ENCODE measurements at regions not wholly inside any gene's neighbourhood (a gene's known extent, or its start where the extent isn't known, plus 50 kb on each side); places are given as distances from the start of the nearest gene placed in this dataset.

DNA sequence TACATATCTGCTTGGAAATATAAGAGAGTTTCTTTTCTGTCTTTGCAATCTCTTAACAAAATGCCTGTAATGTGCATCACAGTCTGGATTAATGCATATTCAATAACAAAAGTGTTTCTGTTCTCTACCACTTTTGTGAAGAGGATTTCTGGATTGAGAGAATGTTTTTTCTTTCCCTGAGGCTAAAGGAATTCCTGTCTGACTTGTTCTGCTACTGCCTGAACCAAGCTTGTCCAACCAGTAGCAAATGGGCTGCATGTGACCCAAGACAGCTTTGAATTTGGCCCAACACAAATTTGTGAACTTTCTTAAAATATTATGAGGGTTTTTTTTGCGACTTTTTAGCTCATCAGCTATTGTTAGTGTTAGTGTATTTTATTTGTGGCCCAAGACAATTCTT is 1133.9 kb downstream of the SH3BGRL start:
- H3K4me1 ChIP-seq = no peaks in the 10 kb centered on the region
- no peaks in the 10 kb centered on the region for H4K20me1 ChIP-seq (ENCODE audit: low read depth)
- peaks cover 10% of the 10 kb centered on the region for H3K9me3 ChIP-seq (ENCODE audit: low read depth)
- Mint-ChIP-seq H3K9me3 (no peaks in the 10 kb centered on the region), H3K27ac (no peak overlapping the region), H3K27me3 (ENCODE audit: insufficient read depth, low read depth) (no peaks in the 10 kb centered on the region), H3K4me3 (no peak overlapping the region), H3K36me3 (no peaks in the 10 kb centered on the region), H3K4me1 (no peaks in the 10 kb centered on the region)
- no peak for DNase-seq (ENCODE audit: low spot score)
- H3K36me3 ChIP-seq = no peaks in the 10 kb centered on the region
- TF ChIP-seq, protein P1, sequence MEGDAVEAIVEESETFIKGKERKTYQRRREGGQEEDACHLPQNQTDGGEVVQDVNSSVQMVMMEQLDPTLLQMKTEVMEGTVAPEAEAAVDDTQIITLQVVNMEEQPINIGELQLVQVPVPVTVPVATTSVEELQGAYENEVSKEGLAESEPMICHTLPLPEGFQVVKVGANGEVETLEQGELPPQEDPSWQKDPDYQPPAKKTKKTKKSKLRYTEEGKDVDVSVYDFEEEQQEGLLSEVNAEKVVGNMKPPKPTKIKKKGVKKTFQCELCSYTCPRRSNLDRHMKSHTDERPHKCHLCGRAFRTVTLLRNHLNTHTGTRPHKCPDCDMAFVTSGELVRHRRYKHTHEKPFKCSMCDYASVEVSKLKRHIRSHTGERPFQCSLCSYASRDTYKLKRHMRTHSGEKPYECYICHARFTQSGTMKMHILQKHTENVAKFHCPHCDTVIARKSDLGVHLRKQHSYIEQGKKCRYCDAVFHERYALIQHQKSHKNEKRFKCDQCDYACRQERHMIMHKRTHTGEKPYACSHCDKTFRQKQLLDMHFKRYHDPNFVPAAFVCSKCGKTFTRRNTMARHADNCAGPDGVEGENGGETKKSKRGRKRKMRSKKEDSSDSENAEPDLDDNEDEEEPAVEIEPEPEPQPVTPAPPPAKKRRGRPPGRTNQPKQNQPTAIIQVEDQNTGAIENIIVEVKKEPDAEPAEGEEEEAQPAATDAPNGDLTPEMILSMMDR (IDR thresholded peaks at IDR 0.05) = no peak
- TF ChIP-seq EZH2phosphoT487 (IDR thresholded peaks at IDR 0.05) (no peak), EZH2 (IDR thresholded peaks at IDR 0.05) (no peak)
- no peaks in the 10 kb centered on the region for H3K79me2 ChIP-seq (ENCODE audit: low read depth)
- H2AFZ ChIP-seq (replicated peaks) = no peak overlapping the region
- no peaks in the 10 kb centered on the region for H3K27me3 ChIP-seq
- no peaks in the 10 kb centered on the region for H3F3A ChIP-seq (ENCODE audit: low read depth)
- no peak overlapping the region for H3K27ac ChIP-seq
- no peak overlapping the region for H3K9ac ChIP-seq
- H3K4me2 ChIP-seq = no peak overlapping the region
- H3K4me3 ChIP-seq = no peak overlapping the region

DNA sequence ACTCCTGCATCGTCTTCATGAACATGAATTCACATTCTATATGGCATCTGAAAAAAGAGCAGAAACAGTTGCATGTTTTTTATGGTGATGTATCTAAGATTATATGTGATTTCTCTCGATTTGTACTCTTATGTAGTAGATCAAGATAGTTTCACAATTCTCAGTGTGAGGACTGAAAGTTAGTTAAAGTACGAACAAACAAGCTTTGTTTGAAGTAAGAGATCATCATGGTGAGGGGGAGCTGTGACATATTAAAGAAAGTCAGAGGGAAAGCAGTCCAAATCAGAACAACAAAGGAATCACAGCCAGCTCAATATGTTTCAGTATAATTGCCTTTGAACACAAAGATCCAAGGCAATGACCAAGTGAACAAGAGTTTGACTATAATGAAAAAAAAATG is 1140.6 kb downstream of the SH3BGRL start:
- TF ChIP-seq, protein P1 (IDR thresholded peaks at IDR 0.05) = no peak
- peaks cover 7% of the 10 kb centered on the region for H3K9me3 ChIP-seq (ENCODE audit: low read depth)
- no peaks in the 10 kb centered on the region for H3F3A ChIP-seq (ENCODE audit: low read depth)
- no peaks in the 10 kb centered on the region for H4K20me1 ChIP-seq (ENCODE audit: low read depth)
- H3K4me3 Mint-ChIP-seq = no peak overlapping the region
- H3K4me1 ChIP-seq = no peaks in the 10 kb centered on the region
- H3K79me2 ChIP-seq (ENCODE audit: low read depth) = no peaks in the 10 kb centered on the region
- H3K4me3 ChIP-seq = no peak overlapping the region
- H3K27me3 ChIP-seq = no peaks in the 10 kb centered on the region
- H3K9ac ChIP-seq = no peak overlapping the region
- no peak for DNase-seq (ENCODE audit: low spot score)
- H3K36me3 ChIP-seq = no peaks in the 10 kb centered on the region
- no peaks in the 10 kb centered on the region for H3K4me1 Mint-ChIP-seq
- H3K9me3 Mint-ChIP-seq = peaks cover 4% of the 10 kb centered on the region
- H3K27me3 Mint-ChIP-seq (ENCODE audit: insufficient read depth, low read depth) = no peaks in the 10 kb centered on the region
- H3K27ac ChIP-seq = no peak overlapping the region
- no peak overlapping the region for H2AFZ ChIP-seq (replicated peaks)
- no peak overlapping the region for H3K27ac Mint-ChIP-seq
- no peaks in the 10 kb centered on the region for H3K36me3 Mint-ChIP-seq
- no peak overlapping the region for H3K4me2 ChIP-seq

DNA sequence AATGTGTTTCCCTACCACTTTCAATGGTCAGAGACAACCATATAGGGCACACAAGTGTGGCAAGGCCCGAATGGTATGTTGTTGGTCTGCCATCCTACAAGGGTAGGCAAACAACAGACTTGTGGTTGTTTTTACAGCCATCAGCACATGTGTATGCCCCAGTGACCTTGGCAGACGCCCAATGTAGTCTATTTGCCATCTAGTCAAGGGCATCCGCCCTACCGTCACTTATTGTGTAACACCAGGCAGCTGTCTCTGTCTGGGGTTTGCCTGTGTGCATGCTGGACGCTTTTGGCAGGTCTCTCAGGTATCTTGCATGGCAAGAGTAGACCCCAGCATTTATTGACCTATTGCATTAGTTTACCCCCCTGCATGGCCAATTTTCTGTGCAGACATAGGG is 1145.5 kb upstream of the POU3F4 start:
- TF ChIP-seq EZH2phosphoT487 (IDR thresholded peaks at IDR 0.05) (no peak), EZH2 (IDR thresholded peaks at IDR 0.05) (no peak)
- TF ChIP-seq, protein P1 (IDR thresholded peaks at IDR 0.05) = no peak
- Histone ChIP-seq H3K9ac (no peak overlapping the region), H3K27me3 (no peaks in the 10 kb centered on the region), H3K79me2 (ENCODE audit: low read depth) (no peaks in the 10 kb centered on the region), H3K4me1 (no peaks in the 10 kb centered on the region), H3K4me3 (no peak overlapping the region), H3K36me3 (no peaks in the 10 kb centered on the region), H3F3A (ENCODE audit: low read depth) (no peaks in the 10 kb centered on the region), H4K20me1 (ENCODE audit: low read depth) (no peaks in the 10 kb centered on the region), H2AFZ (replicated peaks) (no peak overlapping the region), H3K27ac (no peak overlapping the region), H3K9me3 (ENCODE audit: low read depth) (peaks cover 5% of the 10 kb centered on the region), H3K4me2 (no peak overlapping the region)
- DNase-seq (ENCODE audit: low spot score) = no peak
- H3K4me3 Mint-ChIP-seq = no peak overlapping the region
- H3K9me3 Mint-ChIP-seq = peaks cover 4% of the 10 kb centered on the region
- no peaks in the 10 kb centered on the region for H3K4me1 Mint-ChIP-seq
- H3K27me3 Mint-ChIP-seq (ENCODE audit: insufficient read depth, low read depth) = no peaks in the 10 kb centered on the region
- H3K36me3 Mint-ChIP-seq = no peaks in the 10 kb centered on the region
- H3K27ac Mint-ChIP-seq = no peak overlapping the region

DNA sequence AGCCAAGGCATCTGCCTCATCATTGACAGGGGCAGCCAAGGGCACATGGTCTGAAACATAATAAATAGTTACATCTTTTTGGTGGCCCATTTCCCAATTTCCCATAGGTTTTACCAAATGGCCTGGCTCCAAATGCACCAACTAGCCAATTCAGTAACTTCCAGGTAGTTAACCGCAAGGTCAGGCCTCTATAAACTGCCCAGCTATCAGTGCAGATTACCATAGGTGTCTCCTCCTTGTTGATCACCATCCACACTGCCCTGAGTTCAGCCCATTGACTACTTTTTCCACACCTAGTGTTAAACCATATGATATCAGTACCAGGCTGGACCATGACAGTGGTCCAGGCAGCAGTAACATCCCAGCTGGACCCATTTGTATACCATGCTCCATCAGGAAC is 1145.1 kb upstream of the POU3F4 start:
- Histone ChIP-seq H2AFZ (replicated peaks) (no peak overlapping the region), H3K9ac (no peak overlapping the region), H3K36me3 (no peaks in the 10 kb centered on the region), H3K4me1 (no peaks in the 10 kb centered on the region), H3K9me3 (ENCODE audit: low read depth) (peaks cover 5% of the 10 kb centered on the region), H3K79me2 (ENCODE audit: low read depth) (no peaks in the 10 kb centered on the region), H3K27ac (no peak overlapping the region), H3K4me3 (no peak overlapping the region), H3F3A (ENCODE audit: low read depth) (no peaks in the 10 kb centered on the region), H3K4me2 (no peak overlapping the region), H4K20me1 (ENCODE audit: low read depth) (no peaks in the 10 kb centered on the region), H3K27me3 (no peaks in the 10 kb centered on the region)
- no peak overlapping the region for H3K27ac Mint-ChIP-seq
- H3K9me3 Mint-ChIP-seq = peaks cover 4% of the 10 kb centered on the region
- no peaks in the 10 kb centered on the region for H3K36me3 Mint-ChIP-seq
- no peaks in the 10 kb centered on the region for H3K27me3 Mint-ChIP-seq (ENCODE audit: insufficient read depth, low read depth)
- H3K4me1 Mint-ChIP-seq = no peaks in the 10 kb centered on the region
- TF ChIP-seq EZH2 (IDR thresholded peaks at IDR 0.05) (no peak), EZH2phosphoT487 (IDR thresholded peaks at IDR 0.05) (no peak)
- TF ChIP-seq, protein P1 (IDR thresholded peaks at IDR 0.05) = no peak
- H3K4me3 Mint-ChIP-seq = no peak overlapping the region
- DNase-seq (ENCODE audit: low spot score) = no peak

Data from neural progenitor cell (in vitro differentiated cells).